Hematopoietic multipotent progenitor cell (in vitro differentiated cells): ENCODE measurements at regions not wholly inside any gene's neighbourhood (a gene's known extent, or its start where the extent isn't known, plus 50 kb on each side); places are given as distances from the start of the nearest gene placed in this dataset.
A peak's percentile ranks its signal among the peaks of the same experiment; 100 is the strongest.

Experiments
- DNase-seq, 3 donors: peaks; one replicate each; pipeline ENCODE4 v3.0.0-alpha.2; 2011 to 2015; ENCODE audit warnings: low read depth in 2 of 3, low spot score in 2 of 3

DNA sequence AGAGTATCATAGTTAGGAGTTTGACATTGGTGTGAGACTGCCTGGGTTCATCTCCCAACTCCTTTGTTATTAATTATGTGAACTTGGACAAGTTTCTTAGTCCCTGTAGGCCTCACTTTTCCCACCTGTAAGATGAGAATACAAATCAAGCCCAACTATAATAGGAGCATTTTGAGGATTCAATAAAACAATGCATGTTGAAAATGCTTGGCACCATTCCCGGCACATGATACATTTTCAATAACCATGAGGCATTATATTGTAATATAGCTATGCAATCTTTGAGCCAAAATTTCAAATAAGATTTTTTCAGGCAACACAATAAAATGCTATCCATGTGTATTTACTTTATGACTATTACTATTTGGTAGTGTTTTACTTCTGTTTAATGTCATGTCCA lies 229.0 kb upstream of the SP4 start:
- DNase-seq, result no peak

DNA sequence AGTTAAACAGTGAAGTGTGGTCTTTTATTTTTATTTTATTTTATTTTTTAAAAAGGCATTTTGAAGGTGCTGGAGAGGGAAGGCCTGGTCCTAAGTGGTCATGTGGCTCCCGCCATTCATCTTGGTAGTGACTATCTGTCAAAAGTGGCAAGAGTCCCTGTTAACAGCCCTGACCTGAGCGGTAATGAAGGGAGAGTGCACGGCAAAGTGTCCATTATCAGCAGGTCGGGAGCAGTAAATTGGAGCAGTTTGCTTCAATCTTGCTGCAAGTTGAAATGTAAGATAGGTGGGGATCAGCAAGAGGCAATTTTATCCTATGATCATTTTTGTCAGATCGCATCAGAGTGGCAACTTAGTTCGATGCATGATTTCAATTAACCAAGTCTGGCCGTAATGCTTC lies 227.4 kb upstream of the SP4 start:
- no peak for DNase-seq

DNA sequence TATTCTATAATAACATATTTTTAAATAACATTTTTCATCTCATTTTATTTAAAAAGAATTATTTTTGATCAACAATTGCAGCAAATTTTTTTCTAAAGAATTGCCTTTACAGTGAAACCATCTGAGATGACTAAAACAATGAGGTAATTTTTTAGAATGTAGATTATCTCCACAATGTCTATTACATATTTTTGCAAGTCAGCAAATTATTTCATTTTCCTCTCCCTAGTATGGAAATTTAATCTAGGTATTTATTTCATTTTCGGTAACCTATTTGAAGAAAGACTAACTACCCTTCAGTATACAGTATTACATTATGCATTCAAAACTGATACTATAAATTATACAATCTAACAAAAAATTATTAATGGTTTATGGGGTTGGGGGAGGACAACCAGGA lies 213.2 kb upstream of the SP4 start:
- DNase-seq, result no peak

DNA sequence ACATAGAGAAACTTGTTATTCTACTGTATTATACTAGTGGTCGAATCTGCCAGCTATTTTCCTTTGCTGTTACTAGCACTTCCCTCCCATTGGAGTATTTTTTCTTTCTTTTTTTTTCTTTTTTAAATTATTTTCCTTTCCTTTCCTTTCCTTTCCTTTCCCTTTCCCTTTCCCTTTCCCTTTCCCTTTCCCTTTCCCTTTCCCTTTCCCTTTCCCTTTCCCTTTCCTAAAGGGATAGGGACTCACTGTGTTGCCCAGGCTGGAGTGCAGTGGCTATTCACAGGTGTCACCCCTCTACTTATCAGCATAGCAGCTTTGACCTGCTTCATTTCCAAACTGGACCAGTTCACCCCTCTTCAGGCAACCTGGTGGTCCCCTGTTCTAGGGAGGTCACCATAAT lies 212.6 kb upstream of the SP4 start:
- no peak for DNase-seq

DNA sequence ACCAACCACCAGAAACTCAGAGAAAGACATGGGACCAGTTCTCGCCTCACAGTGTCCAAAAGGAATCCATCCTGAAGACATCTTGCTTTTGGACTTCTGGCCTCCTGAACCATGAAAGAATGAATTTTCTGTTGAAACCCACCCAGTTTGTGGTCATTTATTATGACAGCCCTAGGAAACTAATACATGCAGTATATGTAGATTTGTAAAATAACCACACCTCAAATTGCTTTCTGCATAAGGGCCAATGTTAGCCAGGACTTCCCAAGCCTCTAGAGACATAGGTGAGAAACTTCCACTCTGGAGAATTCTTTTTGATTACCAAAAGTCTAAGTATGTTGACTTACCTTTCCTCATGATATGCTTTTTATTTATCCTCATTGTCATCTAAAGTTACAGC lies 210.5 kb upstream of the SP4 start:
- no peak for DNase-seq

DNA sequence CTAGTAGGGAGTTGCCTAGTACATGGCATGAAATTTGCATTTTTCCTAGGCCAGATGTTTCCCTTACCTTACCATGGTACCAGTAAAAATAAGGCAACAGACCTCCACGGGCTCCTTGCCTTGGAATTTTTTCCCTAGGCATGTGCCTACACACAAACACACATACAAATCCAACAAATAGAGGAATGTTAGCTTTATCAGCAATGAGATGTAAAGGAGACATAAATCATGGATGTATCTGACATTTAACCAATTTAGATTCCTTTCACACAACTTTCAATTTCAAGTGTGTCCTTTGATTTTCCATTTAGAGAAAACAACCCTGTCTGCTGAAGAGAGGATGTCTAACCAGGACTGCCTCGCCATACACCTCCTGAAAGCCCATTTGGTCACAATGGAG lies 209.7 kb upstream of the SP4 start:
- no peak for DNase-seq

DNA sequence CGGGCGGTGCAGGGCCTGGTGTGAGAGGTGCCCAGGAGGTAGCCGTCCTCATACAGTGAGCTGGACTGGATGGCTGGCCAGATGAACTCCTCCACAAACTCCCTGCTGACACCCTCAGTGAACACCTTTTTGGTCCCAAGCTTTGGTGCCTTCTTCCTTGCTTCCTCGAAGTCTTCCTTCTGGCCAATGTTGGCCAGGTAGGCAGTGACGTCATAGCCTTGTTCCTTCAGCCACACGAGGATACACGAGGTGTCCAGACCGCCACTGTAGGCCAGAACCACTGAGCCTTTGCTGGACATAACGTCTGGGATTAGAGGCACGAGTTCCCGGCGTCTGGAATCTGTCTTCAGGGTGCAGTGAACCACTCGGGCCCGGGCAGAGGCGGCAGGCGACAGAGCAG lies 206.8 kb upstream of the SP4 start:
- DNase-seq, result no peak

DNA sequence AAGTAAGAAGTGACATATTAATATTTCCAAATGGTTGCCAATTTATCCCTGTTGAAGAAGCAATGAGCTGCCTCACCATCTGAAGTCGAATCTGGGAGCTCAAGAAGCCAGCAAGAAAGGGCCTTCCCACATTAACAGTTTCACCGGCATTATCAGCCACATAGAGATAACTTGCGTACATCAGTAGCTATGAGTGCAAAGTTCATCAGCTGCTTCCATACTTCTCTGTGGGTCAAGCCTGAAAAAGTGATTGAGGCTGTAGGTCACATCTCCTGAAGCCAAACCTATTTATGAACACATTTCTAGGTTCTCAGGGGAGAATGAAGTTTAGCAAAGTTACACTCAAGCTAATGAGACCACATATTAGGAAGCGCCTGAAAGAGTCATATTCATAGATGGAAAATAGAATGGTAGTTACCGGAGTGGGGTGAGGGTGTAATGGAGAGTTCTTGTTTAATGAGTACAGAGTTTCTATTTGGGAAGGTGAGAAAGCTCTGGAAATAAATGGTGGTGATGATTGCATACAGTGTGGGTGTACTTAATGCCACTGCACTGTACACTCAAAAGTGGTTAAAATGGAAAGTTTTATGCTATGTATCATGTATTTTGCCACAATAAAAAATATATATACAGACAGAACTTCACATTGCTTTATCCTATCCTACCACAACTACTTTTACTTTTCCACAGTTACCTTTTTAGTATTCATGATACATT lies 189.3 kb upstream of the SP4 start:
- no peak for DNase-seq

DNA sequence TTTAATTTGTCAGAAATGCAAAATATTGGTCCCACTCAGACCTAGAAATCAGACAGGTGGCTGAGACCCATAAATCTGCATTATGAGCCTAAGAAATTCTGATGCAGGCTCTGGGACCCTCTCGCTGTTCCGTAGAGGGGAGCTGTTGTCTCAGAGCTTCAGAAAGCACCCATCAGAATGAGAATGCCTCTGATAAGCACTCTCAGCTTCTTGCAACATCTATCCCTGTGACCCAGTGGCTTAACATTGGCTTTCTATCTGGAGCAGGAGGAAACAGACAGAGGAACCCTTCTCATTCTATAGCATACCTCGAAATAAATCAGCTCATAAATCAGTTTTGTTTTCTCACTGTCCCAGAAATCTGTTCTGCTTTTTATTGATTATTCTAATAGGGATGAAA lies 184.6 kb upstream of the SP4 start:
- DNase-seq, result no peak

DNA sequence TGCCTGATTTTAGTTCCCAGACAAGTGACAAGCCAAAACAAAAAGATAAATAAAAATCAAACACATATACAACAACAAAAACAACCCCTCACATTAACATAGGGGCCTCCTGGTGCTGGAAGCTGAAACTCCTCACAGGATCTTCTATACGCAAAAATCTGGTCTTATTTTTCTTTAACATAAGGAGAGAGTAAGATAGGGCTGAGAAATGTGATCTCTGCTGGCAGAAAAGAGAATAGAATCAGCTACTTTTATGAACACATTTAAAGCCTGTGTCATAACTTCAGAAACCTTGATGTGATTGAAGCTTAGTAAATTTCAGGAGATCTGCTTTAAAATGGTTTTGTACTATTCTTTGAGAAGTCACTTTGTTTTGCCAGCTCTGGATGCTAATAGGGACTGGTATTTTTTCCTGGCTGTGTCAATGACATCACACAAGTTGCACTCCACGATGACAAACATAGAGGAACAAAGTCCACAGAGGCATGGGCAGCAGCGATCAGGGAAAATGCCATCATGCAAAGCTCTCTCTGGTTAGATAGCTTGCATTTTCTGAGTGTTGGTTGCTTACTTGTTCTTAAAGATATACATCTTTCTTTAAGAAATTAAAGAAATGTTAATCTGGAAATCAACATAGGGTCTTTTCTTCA lies 176.6 kb upstream of the SP4 start:
- peak in 1 of 3 donors; percentile 1 for DNase-seq

DNA sequence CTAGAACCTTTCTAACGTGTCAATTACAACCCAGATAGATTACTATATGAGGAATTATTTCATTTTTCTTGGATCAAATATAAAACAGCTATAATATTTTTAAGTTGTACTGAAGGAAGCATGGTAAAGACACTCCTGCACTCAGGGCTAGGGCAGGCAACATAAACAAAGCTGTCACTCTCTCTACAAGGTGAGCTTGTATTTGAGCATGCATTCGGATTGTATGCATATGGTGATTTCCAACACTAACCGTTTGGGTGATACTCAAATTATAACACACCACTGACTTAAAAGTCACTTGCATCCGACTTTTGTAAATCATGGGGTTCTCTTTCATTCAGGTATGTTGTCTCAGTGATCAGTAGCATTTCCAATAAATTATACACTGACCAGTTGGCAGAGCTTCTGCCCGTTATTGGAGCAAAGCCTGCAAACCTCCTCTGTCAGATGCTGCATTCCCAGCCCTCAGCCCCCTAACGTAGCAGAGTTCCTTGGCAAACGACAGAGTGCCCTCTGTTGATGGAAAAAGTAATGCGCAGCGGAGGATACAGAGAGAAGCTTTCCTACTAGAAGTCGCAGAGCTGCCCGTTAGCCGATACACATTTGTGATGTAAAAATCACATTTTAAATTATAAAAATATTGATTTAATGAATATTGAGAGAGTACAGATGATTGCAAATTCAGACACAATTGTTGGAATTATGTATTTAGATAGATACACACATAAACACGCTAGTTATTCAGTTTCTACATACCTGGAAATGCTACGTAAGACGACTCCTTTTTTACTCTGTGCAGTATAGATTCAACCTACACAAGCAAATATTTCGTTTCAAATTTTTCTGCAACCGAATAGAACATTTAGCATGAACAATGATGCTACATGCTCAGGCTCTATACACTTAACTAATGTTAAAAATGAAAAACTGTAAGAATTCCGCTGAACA lies 173.9 kb upstream of the SP4 start:
- peak in 2 of 3 donors; percentile 66 to 81 for DNase-seq

DNA sequence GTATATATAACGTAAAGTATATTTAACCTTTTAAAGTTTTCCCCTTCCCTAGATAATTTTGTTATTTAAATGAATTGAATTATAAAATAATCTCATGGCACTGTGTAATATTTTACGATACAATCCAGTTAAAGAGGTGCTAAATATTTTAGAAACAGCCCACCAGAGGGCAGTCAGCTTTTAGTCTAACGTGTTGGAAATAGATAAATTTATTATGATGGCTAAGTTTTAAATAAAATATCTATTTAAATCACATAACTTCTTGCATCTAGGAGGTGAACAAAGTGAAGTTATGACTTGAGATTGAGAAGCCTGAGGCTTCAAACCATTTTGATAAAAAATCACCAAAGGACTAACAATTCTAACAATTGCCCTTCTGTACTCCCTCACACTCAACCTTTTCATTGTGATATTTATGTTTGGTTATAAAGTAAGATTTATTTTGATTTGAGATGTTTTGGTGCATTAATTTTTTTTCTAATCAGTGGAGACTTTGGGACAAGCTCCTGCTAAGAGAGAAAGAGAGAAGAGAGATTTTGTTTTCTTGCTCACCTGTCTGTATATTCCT lies 171.5 kb upstream of the SP4 start:
- DNase-seq, result peak in 2 of 3 donors; percentile 42 to 80

DNA sequence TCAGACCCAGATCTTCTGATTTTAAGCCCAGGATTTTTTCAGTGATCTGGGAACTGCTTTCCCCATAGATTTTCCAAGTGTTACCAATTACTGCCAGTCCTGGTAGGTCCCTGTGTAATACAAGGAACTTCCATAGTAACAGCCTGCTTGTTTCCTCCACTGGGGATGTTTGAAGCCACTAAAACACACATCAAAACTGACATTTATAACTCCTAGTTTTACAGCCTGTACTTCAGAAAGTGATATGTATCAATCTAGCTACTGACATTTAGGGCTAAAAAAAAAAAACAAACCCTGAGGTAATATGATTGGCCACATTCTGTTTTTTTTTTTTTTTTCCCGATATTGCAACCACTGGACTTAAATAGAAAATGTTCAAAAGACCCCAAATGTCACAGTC lies 166.9 kb upstream of the SP4 start:
- DNase-seq, result no peak

DNA sequence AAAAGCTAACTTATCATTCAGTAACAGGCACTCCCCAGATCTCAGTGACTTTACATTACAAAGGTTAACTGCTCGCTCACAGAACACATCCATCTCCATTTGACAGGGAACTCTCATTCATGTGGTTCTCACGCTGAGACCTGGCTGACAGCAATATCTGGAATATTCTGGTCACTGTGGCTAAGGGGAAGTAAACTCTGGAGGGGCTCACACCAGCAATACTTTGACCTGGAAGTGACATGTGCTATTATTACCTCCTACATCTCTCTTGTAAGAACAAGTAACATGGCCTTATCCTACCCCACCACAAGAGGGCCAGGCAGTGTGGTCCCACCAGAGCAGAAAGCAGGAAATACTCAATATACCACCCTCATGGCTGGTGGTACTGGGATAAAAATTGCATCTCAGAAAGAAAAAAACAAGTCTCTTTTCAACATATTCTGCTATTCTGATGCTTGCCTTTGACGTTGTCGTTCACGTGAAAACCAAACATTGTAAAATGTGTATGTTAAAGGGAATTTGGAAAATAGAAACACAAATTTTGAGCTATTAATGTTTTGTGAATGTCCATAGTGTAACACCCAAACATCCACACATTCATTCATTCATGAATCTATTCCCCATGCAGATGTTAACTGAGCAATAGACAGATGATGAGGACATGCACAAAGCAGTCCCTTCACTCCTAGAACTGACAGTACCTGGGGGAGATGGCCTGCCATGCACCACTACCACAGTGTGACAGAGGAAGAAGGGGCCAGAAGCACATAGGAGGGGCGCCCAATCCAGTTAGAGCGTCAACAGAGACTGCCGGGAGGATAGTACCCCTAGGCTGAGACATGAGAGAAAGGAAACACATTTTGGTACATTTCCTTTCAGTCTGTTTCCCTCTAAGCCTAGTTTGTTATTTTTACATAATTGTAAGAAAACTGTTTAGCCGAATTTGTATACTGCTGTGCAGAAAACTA lies 166.0 kb upstream of the SP4 start:
- peak in 2 of 3 donors; percentile 61 to 81 for DNase-seq

DNA sequence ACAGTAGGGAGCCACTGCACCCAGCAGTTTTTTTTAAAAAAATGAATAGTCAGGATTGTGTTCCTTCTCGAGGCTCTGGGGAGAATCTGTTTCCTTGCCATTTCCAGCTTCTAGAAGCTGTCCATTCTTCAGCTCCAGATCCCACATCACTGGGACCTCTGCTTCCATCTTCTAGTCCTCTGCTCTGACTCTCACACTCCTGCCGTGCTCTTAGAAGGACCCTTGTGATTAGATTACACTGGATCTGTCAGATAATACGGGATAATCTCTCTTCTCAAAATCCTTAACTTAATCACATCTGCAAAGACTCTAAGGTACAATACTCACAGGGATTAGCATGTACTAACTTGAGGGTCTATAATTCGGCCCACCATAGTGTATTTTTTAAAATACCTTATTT lies 158.9 kb upstream of the SP4 start:
- no peak for DNase-seq

DNA sequence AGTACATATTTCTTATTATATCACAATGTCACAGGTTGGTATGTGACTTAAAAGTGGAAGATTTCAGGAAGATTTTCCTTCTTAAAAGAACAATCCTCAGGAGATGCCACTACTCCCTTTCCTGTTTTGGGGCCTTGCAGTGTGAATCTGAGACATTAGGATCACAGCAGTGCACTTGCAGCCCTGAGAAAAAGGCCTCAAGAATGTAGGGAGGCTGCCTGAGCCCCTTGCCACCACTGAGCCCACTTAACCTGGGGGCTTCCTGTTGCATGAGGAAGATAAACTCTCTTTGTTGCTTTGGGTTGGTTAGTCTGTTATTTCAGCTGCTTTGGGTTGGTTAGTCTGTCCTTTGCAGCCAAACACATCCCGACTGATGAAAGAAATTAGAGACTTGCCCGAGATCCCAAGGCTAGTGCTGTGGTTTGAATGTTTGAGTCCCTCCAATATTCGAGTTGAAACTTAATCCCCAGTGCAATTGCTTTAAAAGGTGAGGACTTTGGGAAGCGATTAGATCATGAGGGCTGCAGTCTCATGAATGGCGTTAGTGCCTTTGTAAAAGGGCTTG lies 151.3 kb upstream of the SP4 start:
- DNase-seq, result no peak

DNA sequence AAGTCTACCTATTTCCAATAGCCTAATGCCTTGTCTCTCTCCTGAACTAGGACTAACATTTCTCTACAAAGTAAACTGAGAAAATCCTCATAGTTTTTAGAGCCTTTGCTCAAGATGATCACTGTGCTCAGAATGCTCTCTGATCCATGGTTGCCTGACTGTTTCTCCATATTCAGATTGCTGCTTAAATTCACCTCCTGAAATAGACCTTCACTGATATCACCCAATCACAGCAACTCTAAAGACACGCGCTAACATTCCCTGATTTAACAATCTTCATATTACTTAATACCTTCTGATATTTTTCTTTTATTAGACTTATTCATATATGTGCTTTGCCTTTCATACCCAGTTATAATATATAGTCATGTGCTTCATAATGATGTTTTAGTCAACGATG lies 148.9 kb upstream of the SP4 start:
- DNase-seq, result no peak

DNA sequence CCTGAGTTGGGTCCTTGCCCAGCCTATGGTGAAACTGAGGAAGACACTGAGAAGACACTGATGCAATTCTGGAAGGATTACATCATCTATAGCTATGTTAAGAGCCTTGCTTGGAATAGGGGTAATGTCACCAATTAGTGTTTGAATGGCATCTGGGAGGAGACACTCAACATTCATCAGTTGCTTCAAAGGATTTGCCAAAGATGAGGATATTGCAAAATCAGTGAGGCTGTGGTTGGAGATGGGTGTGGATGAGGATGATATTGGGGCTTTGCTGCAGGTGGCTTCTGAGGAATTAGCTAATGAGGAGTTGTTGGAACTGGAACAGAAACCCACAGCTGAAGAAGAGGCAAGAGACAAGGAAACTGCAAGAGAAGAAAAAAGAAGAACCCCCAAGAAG lies 146.7 kb upstream of the SP4 start:
- DNase-seq, result no peak

DNA sequence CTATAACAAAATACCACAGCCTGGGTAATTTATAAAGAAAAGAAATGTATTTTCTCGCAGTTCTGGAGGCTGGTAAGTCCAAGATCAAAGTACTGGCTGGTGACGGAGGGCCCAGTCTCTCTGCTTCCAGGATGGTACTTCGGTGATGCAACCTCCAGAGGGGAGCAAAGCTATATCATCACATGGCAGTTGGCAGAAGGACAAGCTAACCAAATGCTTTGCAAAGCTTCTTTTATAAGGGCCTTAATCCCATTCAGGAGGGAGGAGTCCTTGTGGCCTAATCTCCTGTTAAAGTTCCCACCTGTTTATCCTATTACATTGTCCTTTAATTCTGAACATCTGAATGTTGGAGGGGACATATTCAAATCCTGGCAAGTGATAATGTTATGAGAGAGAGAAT lies 134.1 kb upstream of the SP4 start:
- no peak for DNase-seq

DNA sequence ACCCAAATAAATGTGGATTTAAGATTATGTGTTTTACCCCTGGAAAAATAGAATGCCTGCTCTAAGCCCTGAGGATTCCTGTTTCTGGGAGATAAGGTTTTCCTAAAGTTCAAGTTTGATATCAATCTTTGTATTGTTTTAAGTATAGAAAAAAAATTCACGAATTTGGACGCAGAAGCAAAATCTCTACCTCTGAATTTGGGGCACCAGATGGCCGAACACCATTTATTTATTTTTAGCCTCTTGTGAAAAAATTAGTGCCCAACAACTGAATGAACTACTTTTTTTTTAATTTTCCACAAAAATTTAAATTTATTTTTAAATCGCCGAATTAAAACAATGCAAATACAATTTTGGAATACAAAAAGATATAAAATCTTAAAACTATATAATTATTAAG lies 128.1 kb upstream of the SP4 start:
- DNase-seq, result no peak
